BJ (cell line): ENCODE measurements at regions not wholly inside any gene's neighbourhood (a gene's known extent, or its start where the extent isn't known, plus 50 kb on each side); places are given as distances from the start of the nearest gene placed in this dataset.
A peak's percentile ranks its signal among the peaks of the same experiment; 100 is the strongest.

ENCODE experiments used
- CTCF ChIA-PET: fragments of 350-600 bp; formaldehyde crosslinking; extraction: SDS; loops from one replicate; lab custom pipeline; 2021; ENCODE audit warnings: antibody characterized with exemption, inconsistent platforms; lab: Yijun Ruan, JAX
- POLR2A ChIA-PET: fragments of 300-600 bp; sonication (Branson Sonifier 250); formaldehyde crosslinking; extraction: SDS; loops from one replicate; lab custom pipeline; 2021; ENCODE audit warnings: antibody characterized with exemption; lab: Charles Lee
- DNase-seq: peaks from one replicate; pipeline ENCODE4 v3.0.0-alpha.2; 2011; ENCODE audit warnings: low read depth
- H3K27me3 ChIP-seq: 2 replicates; pipeline ENCODE4 v1.6.0; 2011; ENCODE audit warnings: low read length; ENCODE audit not compliant: control insufficient read depth, insufficient read depth
- H3K36me3 ChIP-seq: 2 replicates; pipeline ENCODE4 v1.5.1; 2011; ENCODE audit warnings: low read length; ENCODE audit not compliant: control insufficient read depth, insufficient read depth
- H3K4me3 ChIP-seq: 2 replicates; pipeline ENCODE4 v1.5.1; 2011; ENCODE audit warnings: low read depth, mild to moderate bottlenecking, control low read depth, low read length
- TF ChIP-seq, protein P1 (sequence below): IDR thresholded peaks from 2 replicates; pipeline ENCODE4 v1.5.1; 2011; ENCODE audit warnings: low read depth, mild to moderate bottlenecking, control low read depth, inconsistent platforms, low read length, moderate library complexity; ENCODE audit not compliant: insufficient read depth

- DNase-seq, result peak; percentile 41
- H3K27me3 ChIP-seq, result no peaks in the 10 kb centered on the region
- TF ChIP-seq, protein P1, sequence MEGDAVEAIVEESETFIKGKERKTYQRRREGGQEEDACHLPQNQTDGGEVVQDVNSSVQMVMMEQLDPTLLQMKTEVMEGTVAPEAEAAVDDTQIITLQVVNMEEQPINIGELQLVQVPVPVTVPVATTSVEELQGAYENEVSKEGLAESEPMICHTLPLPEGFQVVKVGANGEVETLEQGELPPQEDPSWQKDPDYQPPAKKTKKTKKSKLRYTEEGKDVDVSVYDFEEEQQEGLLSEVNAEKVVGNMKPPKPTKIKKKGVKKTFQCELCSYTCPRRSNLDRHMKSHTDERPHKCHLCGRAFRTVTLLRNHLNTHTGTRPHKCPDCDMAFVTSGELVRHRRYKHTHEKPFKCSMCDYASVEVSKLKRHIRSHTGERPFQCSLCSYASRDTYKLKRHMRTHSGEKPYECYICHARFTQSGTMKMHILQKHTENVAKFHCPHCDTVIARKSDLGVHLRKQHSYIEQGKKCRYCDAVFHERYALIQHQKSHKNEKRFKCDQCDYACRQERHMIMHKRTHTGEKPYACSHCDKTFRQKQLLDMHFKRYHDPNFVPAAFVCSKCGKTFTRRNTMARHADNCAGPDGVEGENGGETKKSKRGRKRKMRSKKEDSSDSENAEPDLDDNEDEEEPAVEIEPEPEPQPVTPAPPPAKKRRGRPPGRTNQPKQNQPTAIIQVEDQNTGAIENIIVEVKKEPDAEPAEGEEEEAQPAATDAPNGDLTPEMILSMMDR, result no peak
- H3K4me3 ChIP-seq, result no peak overlapping the region
- H3K36me3 ChIP-seq, result no peaks in the 10 kb centered on the region
- POLR2A ChIA-PET, result no interaction called here
- CTCF ChIA-PET, result no interaction called here
Measured at GRCh38 chr18:41144441-41144840, 810.6 kb upstream of the PIK3C3 start.

DNA sequence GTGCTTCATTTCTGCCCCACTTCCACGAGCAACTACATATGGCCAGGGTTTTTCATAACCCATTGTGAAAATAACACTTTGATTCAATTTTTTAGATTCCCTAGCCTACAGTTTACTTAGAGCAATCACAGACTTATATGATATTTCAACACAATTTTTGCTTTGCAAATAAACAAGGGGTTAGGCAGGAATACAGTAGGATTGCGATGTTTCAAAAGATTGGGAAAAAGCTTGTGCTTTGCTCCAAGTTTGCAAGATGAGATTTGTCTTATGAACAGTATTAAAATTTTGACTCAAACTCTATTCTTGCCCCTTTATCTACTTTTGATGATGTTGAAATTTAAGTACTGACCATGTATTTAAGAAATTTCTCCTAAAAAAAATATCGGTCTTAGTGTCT, 814.5 kb upstream of the PIK3C3 start:
- ChIA-PET POLR2A (no interaction called here), CTCF (interaction anchor here (0.8 kb wide), 1 partner anchor 430 kb away, joined by 3 read pairs; no protein-coding TSS in a partner anchor)
- Histone ChIP-seq H3K4me3 (no peak overlapping the region), H3K27me3 (no peaks in the 10 kb centered on the region), H3K36me3 (no peaks in the 10 kb centered on the region)
- TF ChIP-seq, protein P1, result no peak
- DNase-seq, result no peak

- no peak for DNase-seq
- no peaks in the 10 kb centered on the region for H3K27me3 ChIP-seq
- H3K4me3 ChIP-seq, result no peak overlapping the region
- ChIA-PET CTCF (no interaction called here), POLR2A (no interaction called here)
- H3K36me3 ChIP-seq, result no peaks in the 10 kb centered on the region
- TF ChIP-seq, protein P1, result no peak
Measured at GRCh38 chr18:41135146-41135545, 819.9 kb upstream of the PIK3C3 start.

DNA sequence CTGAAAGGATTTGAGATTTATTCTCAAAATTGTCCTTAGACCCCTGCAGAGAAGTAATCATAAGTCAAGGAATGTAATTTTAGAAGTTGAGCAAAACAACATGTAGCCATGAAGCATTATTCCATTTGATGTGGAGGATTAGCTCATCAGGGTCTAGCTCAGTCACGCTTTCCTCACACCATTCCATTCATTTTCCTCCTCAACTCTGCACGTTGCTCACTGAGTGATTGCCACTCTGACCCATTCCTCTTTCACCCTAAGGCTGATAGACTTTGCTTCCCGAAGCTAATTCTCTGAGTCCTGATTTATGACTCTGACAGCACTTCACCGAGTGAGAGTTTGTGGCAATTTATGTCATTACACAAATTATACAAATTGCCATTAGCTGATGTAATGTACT, 820.6 kb upstream of the PIK3C3 start:
- no peaks in the 10 kb centered on the region for H3K27me3 ChIP-seq
- H3K4me3 ChIP-seq, result no peak overlapping the region
- TF ChIP-seq, protein P1, result no peak
- no peaks in the 10 kb centered on the region for H3K36me3 ChIP-seq
- POLR2A ChIA-PET, result no interaction called here
- DNase-seq, result no peak
- CTCF ChIA-PET, result no interaction called here

- H3K36me3 ChIP-seq, result no peaks in the 10 kb centered on the region
- no peak for DNase-seq
- POLR2A ChIA-PET, result no interaction called here
- no peak overlapping the region for H3K4me3 ChIP-seq
- no peaks in the 10 kb centered on the region for H3K27me3 ChIP-seq
- TF ChIP-seq, protein P1, result no peak
- CTCF ChIA-PET, result no interaction called here
Measured at GRCh38 chr18:41131050-41131449, 824.0 kb upstream of the PIK3C3 start.
